ENCODE measurements at regions not wholly inside any gene's neighbourhood (a gene's known extent, or its start where the extent isn't known, plus 50 kb on each side); places are given as distances from the start of the nearest gene placed in this dataset.

GRCh38 chr2:60064687-60065389, 488.6 kb downstream of the BCL11A start:
- H3K9me3 ChIP-seq (ENCODE audit: control insufficient read depth in 3 of 3, low read length in 3 of 3) = no peaks in the 10 kb centered on the region
- no peaks in the 10 kb centered on the region for H3K36me3 ChIP-seq (ENCODE audit: control insufficient read depth in 3 of 3, insufficient read depth in 3 of 3, low read length in 3 of 3)
- peaks cover 13 to 22% (median 14%) of the 10 kb centered on the region in 3 donors for H3K27me3 ChIP-seq (ENCODE audit: control insufficient read depth in 3 of 3, insufficient read depth in 3 of 3, low read length in 3 of 3)
- H3K4me1 ChIP-seq (ENCODE audit: control insufficient read depth in 3 of 3, insufficient read depth in 3 of 3, low read length in 3 of 3) = no peaks in the 10 kb centered on the region
- no peak overlapping the region for H3K27ac ChIP-seq (ENCODE audit: low read depth, low read length)
- no peak overlapping the region for H3K4me3 ChIP-seq (ENCODE audit: low read length in 3 of 3)
- H3K9ac ChIP-seq (ENCODE audit: low read depth in 1 of 3, low read length in 3 of 3) = no peak overlapping the region

- Histone ChIP-seq H3K27me3 (ENCODE audit: control insufficient read depth in 3 of 3, insufficient read depth in 3 of 3, low read length in 3 of 3) (peaks cover 4 to 19% (median 10%) of the 10 kb centered on the region in 3 donors), H3K36me3 (ENCODE audit: control insufficient read depth in 3 of 3, insufficient read depth in 3 of 3, low read length in 3 of 3) (no peaks in the 10 kb centered on the region), H3K4me1 (ENCODE audit: control insufficient read depth in 3 of 3, insufficient read depth in 3 of 3, low read length in 3 of 3) (peaks cover 3 to 9% (median 9%) of the 10 kb centered on the region in 3 donors), H3K9ac (ENCODE audit: low read depth in 1 of 3, low read length in 3 of 3) (no peak overlapping the region), H3K27ac (ENCODE audit: low read depth, low read length) (no peak overlapping the region), H3K4me3 (ENCODE audit: low read length in 3 of 3) (no peak overlapping the region), H3K9me3 (ENCODE audit: control insufficient read depth in 3 of 3, low read length in 3 of 3) (no peaks in the 10 kb centered on the region)
Observed at GRCh38 chr2:60058781-60059180, 494.7 kb downstream of the BCL11A start.

GRCh38 chr2:60054571-60055340, 498.7 kb downstream of the BCL11A start:
- peaks cover 3 to 12% (median 9%) of the 10 kb centered on the region in 3 donors for H3K4me1 ChIP-seq (ENCODE audit: control insufficient read depth in 3 of 3, insufficient read depth in 3 of 3, low read length in 3 of 3)
- H3K27ac ChIP-seq (ENCODE audit: low read depth, low read length) = no peak overlapping the region
- no peaks in the 10 kb centered on the region for H3K36me3 ChIP-seq (ENCODE audit: control insufficient read depth in 3 of 3, insufficient read depth in 3 of 3, low read length in 3 of 3)
- no peaks in the 10 kb centered on the region for H3K9me3 ChIP-seq (ENCODE audit: control insufficient read depth in 3 of 3, low read length in 3 of 3)
- H3K27me3 ChIP-seq (ENCODE audit: control insufficient read depth in 3 of 3, insufficient read depth in 3 of 3, low read length in 3 of 3) = peaks cover 7 to 24% (median 7%) of the 10 kb centered on the region in 3 donors
- H3K9ac ChIP-seq (ENCODE audit: low read depth in 1 of 3, low read length in 3 of 3) = no peak overlapping the region
- H3K4me3 ChIP-seq (ENCODE audit: low read length in 3 of 3) = no peak overlapping the region

- Histone ChIP-seq H3K27ac (ENCODE audit: low read depth, low read length) (no peak overlapping the region), H3K4me1 (ENCODE audit: control insufficient read depth in 3 of 3, insufficient read depth in 3 of 3, low read length in 3 of 3) (peaks cover 3 to 12% (median 9%) of the 10 kb centered on the region in 3 donors), H3K4me3 (ENCODE audit: low read length in 3 of 3) (no peak overlapping the region), H3K27me3 (ENCODE audit: control insufficient read depth in 3 of 3, insufficient read depth in 3 of 3, low read length in 3 of 3) (peaks cover 4 to 18% (median 7%) of the 10 kb centered on the region in 3 donors), H3K9ac (ENCODE audit: low read depth in 1 of 3, low read length in 3 of 3) (no peak overlapping the region), H3K9me3 (ENCODE audit: control insufficient read depth in 3 of 3, low read length in 3 of 3) (no peaks in the 10 kb centered on the region), H3K36me3 (ENCODE audit: control insufficient read depth in 3 of 3, insufficient read depth in 3 of 3, low read length in 3 of 3) (no peaks in the 10 kb centered on the region)
Observed at GRCh38 chr2:60053791-60054190, 499.7 kb downstream of the BCL11A start.

GRCh38 chr2:60052601-60053000, 500.9 kb downstream of the BCL11A start:
- no peak overlapping the region for H3K27ac ChIP-seq (ENCODE audit: low read depth, low read length)
- H3K4me1 ChIP-seq (ENCODE audit: control insufficient read depth in 3 of 3, insufficient read depth in 3 of 3, low read length in 3 of 3) = peaks cover 3 to 12% (median 9%) of the 10 kb centered on the region in 3 donors
- no peak overlapping the region for H3K4me3 ChIP-seq (ENCODE audit: low read length in 3 of 3)
- no peak overlapping the region for H3K9ac ChIP-seq (ENCODE audit: low read depth in 1 of 3, low read length in 3 of 3)
- H3K27me3 ChIP-seq (ENCODE audit: control insufficient read depth in 3 of 3, insufficient read depth in 3 of 3, low read length in 3 of 3) = peaks cover 4 to 12% (median 7%) of the 10 kb centered on the region in 3 donors
- H3K9me3 ChIP-seq (ENCODE audit: control insufficient read depth in 3 of 3, low read length in 3 of 3) = no peaks in the 10 kb centered on the region
- no peaks in the 10 kb centered on the region for H3K36me3 ChIP-seq (ENCODE audit: control insufficient read depth in 3 of 3, insufficient read depth in 3 of 3, low read length in 3 of 3)

- H3K4me1 ChIP-seq (ENCODE audit: control insufficient read depth in 3 of 3, insufficient read depth in 3 of 3, low read length in 3 of 3) = peaks cover 3 to 12% (median 9%) of the 10 kb centered on the region in 3 donors
- H3K4me3 ChIP-seq (ENCODE audit: low read length in 3 of 3) = no peak overlapping the region
- H3K9ac ChIP-seq (ENCODE audit: low read depth in 1 of 3, low read length in 3 of 3) = no peak overlapping the region
- H3K9me3 ChIP-seq (ENCODE audit: control insufficient read depth in 3 of 3, low read length in 3 of 3) = no peaks in the 10 kb centered on the region
- H3K36me3 ChIP-seq (ENCODE audit: control insufficient read depth in 3 of 3, insufficient read depth in 3 of 3, low read length in 3 of 3) = no peaks in the 10 kb centered on the region
- H3K27ac ChIP-seq (ENCODE audit: low read depth, low read length) = no peak overlapping the region
- peaks cover 0 to 8% (median 7%) of the 10 kb centered on the region in 3 donors for H3K27me3 ChIP-seq (ENCODE audit: control insufficient read depth in 3 of 3, insufficient read depth in 3 of 3, low read length in 3 of 3)
Observed at GRCh38 chr2:60051991-60052390, 501.5 kb downstream of the BCL11A start.

GRCh38 chr2:60047944-60048525, 505.4 kb downstream of the BCL11A start:
- Histone ChIP-seq H3K27ac (ENCODE audit: low read depth, low read length) (no peak overlapping the region), H3K4me3 (ENCODE audit: low read length in 3 of 3) (no peak overlapping the region), H3K27me3 (ENCODE audit: control insufficient read depth in 3 of 3, insufficient read depth in 3 of 3, low read length in 3 of 3) (peaks cover 0 to 8% (median 7%) of the 10 kb centered on the region in 3 donors), H3K9me3 (ENCODE audit: control insufficient read depth in 3 of 3, low read length in 3 of 3) (no peaks in the 10 kb centered on the region), H3K9ac (ENCODE audit: low read depth in 1 of 3, low read length in 3 of 3) (no peak overlapping the region), H3K36me3 (ENCODE audit: control insufficient read depth in 3 of 3, insufficient read depth in 3 of 3, low read length in 3 of 3) (no peaks in the 10 kb centered on the region), H3K4me1 (ENCODE audit: control insufficient read depth in 3 of 3, insufficient read depth in 3 of 3, low read length in 3 of 3) (no peaks in the 10 kb centered on the region)

GRCh38 chr2:60047347-60047746, 506.1 kb downstream of the BCL11A start:
- H3K27ac ChIP-seq (ENCODE audit: low read depth, low read length) = no peak overlapping the region
- H3K4me3 ChIP-seq (ENCODE audit: low read length in 3 of 3) = no peak overlapping the region
- no peaks in the 10 kb centered on the region for H3K4me1 ChIP-seq (ENCODE audit: control insufficient read depth in 3 of 3, insufficient read depth in 3 of 3, low read length in 3 of 3)
- peaks cover 0 to 4% (median 4%) of the 10 kb centered on the region in 3 donors for H3K27me3 ChIP-seq (ENCODE audit: control insufficient read depth in 3 of 3, insufficient read depth in 3 of 3, low read length in 3 of 3)
- H3K9me3 ChIP-seq (ENCODE audit: control insufficient read depth in 3 of 3, low read length in 3 of 3) = no peaks in the 10 kb centered on the region
- no peak overlapping the region for H3K9ac ChIP-seq (ENCODE audit: low read depth in 1 of 3, low read length in 3 of 3)
- no peaks in the 10 kb centered on the region for H3K36me3 ChIP-seq (ENCODE audit: control insufficient read depth in 3 of 3, insufficient read depth in 3 of 3, low read length in 3 of 3)

GRCh38 chr2:60046529-60046928, 506.9 kb downstream of the BCL11A start:
- H3K9me3 ChIP-seq (ENCODE audit: control insufficient read depth in 3 of 3, low read length in 3 of 3) = no peaks in the 10 kb centered on the region
- no peak overlapping the region for H3K4me3 ChIP-seq (ENCODE audit: low read length in 3 of 3)
- no peaks in the 10 kb centered on the region for H3K4me1 ChIP-seq (ENCODE audit: control insufficient read depth in 3 of 3, insufficient read depth in 3 of 3, low read length in 3 of 3)
- H3K27me3 ChIP-seq (ENCODE audit: control insufficient read depth in 3 of 3, insufficient read depth in 3 of 3, low read length in 3 of 3) = peaks cover 0 to 3% (median 0%) of the 10 kb centered on the region in 3 donors
- H3K9ac ChIP-seq (ENCODE audit: low read depth in 1 of 3, low read length in 3 of 3) = no peak overlapping the region
- H3K27ac ChIP-seq (ENCODE audit: low read depth, low read length) = no peak overlapping the region
- no peaks in the 10 kb centered on the region for H3K36me3 ChIP-seq (ENCODE audit: control insufficient read depth in 3 of 3, insufficient read depth in 3 of 3, low read length in 3 of 3)

GRCh38 chr2:60045456-60045855, 508.0 kb downstream of the BCL11A start:
- Histone ChIP-seq H3K27ac (ENCODE audit: low read depth, low read length) (no peak overlapping the region), H3K27me3 (ENCODE audit: control insufficient read depth in 3 of 3, insufficient read depth in 3 of 3, low read length in 3 of 3) (no peaks in the 10 kb centered on the region), H3K4me3 (ENCODE audit: low read length in 3 of 3) (no peak overlapping the region), H3K9me3 (ENCODE audit: control insufficient read depth in 3 of 3, low read length in 3 of 3) (no peaks in the 10 kb centered on the region), H3K36me3 (ENCODE audit: control insufficient read depth in 3 of 3, insufficient read depth in 3 of 3, low read length in 3 of 3) (no peaks in the 10 kb centered on the region), H3K9ac (ENCODE audit: low read depth in 1 of 3, low read length in 3 of 3) (no peak overlapping the region), H3K4me1 (ENCODE audit: control insufficient read depth in 3 of 3, insufficient read depth in 3 of 3, low read length in 3 of 3) (no peaks in the 10 kb centered on the region)

Measured in skeletal muscle tissue (tissue), 3 donors.